Activated CD8-positive, alpha-beta T cell treated with anti-CD3 and anti-CD28 coated beads for 36 hours (primary cell): ENCODE measurements at regions not wholly inside any gene's neighbourhood (a gene's known extent, or its start where the extent isn't known, plus 50 kb on each side); places are given as distances from the start of the nearest gene placed in this dataset.

Source experiments
- ATAC-seq: fragments of 200-7000 bp; cut with Tn5 transposase; one replicate; pipeline ENCODE4 v1.10.0; 2021; ENCODE audit warnings: mild to moderate bottlenecking, moderate library complexity
- CTCF ChIA-PET: fragments of 350-600 bp; sonication (Branson Sonifier 250); formaldehyde crosslinking; loops from one replicate; lab custom pipeline; 2021; ENCODE audit warnings: antibody characterized with exemption; lab: Charles Lee
- POLR2A ChIA-PET: fragments of 350-600 bp; sonication (Branson Sonifier 250); formaldehyde crosslinking; loops from one replicate; lab custom pipeline; 2021; ENCODE audit warnings: antibody characterized with exemption; lab: Charles Lee
- DNase-seq: peaks from one replicate; pipeline ENCODE4 v3.0.0-alpha.2; 2020
- H3K27ac Mint-ChIP-seq: one replicate; pipeline ENCODE4 v1.8.0; 2021; ENCODE audit warnings: mild to moderate bottlenecking, mixed read lengths
- H3K27me3 Mint-ChIP-seq: one replicate; pipeline ENCODE4 v1.8.0; 2021; ENCODE audit warnings: mixed read lengths
- H3K36me3 Mint-ChIP-seq: one replicate; pipeline ENCODE4 v1.8.0; 2021; ENCODE audit warnings: low read depth, mixed read lengths
- H3K4me1 Mint-ChIP-seq: one replicate; pipeline ENCODE4 v1.8.0; 2021; ENCODE audit warnings: low read depth, mixed read lengths
- H3K4me3 Mint-ChIP-seq: one replicate; pipeline ENCODE4 v1.8.0; 2021; ENCODE audit warnings: mild to moderate bottlenecking, moderate library complexity, mixed read lengths
- H3K9me3 Mint-ChIP-seq: one replicate; pipeline ENCODE4 v1.8.0; 2021; ENCODE audit warnings: mixed read lengths
- intact Hi-C: fragments of 100-400 bp; cut with micrococcal nuclease; formaldehyde crosslinking; loops from one replicate; pipeline ENCODE4 v1.10.0; 2022
- TF ChIP-seq, protein P1 (sequence below): fragments of 200-600 bp; IDR thresholded peaks from one replicate; pipeline ENCODE4 v1.8.0; 2022; ENCODE audit warnings: antibody characterized with exemption, mild to moderate bottlenecking

GRCh38 chr9:107927276-107927675, 437.7 kb upstream of the KLF4 start:
- ChIA-PET POLR2A (no interaction called here), CTCF (no interaction called here)
- no peak overlapping the region for H3K27ac Mint-ChIP-seq
- H3K4me3 Mint-ChIP-seq, result no peak overlapping the region
- intact Hi-C loops, result no loop called here
- TF ChIP-seq, protein P1, sequence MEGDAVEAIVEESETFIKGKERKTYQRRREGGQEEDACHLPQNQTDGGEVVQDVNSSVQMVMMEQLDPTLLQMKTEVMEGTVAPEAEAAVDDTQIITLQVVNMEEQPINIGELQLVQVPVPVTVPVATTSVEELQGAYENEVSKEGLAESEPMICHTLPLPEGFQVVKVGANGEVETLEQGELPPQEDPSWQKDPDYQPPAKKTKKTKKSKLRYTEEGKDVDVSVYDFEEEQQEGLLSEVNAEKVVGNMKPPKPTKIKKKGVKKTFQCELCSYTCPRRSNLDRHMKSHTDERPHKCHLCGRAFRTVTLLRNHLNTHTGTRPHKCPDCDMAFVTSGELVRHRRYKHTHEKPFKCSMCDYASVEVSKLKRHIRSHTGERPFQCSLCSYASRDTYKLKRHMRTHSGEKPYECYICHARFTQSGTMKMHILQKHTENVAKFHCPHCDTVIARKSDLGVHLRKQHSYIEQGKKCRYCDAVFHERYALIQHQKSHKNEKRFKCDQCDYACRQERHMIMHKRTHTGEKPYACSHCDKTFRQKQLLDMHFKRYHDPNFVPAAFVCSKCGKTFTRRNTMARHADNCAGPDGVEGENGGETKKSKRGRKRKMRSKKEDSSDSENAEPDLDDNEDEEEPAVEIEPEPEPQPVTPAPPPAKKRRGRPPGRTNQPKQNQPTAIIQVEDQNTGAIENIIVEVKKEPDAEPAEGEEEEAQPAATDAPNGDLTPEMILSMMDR, result no peak
- H3K27me3 Mint-ChIP-seq, result no peaks in the 10 kb centered on the region
- H3K36me3 Mint-ChIP-seq, result no peaks in the 10 kb centered on the region
- DNase-seq (no peak), ATAC-seq (no peak)
- no peaks in the 10 kb centered on the region for H3K4me1 Mint-ChIP-seq
- peaks cover 1% of the 10 kb centered on the region for H3K9me3 Mint-ChIP-seq

- no peaks in the 10 kb centered on the region for H3K27me3 Mint-ChIP-seq
- TF ChIP-seq, protein P1, result no peak
- ChIA-PET CTCF (no interaction called here), POLR2A (no interaction called here)
- H3K36me3 Mint-ChIP-seq, result no peaks in the 10 kb centered on the region
- no peak overlapping the region for H3K27ac Mint-ChIP-seq
- DNase-seq, result no peak
- intact Hi-C loops, result no loop called here
- H3K4me3 Mint-ChIP-seq, result no peak overlapping the region
- H3K9me3 Mint-ChIP-seq, result peaks cover 1% of the 10 kb centered on the region
- no peaks in the 10 kb centered on the region for H3K4me1 Mint-ChIP-seq
- no peak for ATAC-seq
Measured at GRCh38 chr9:107925749-107926297, 436.3 kb upstream of the KLF4 start.

DNA sequence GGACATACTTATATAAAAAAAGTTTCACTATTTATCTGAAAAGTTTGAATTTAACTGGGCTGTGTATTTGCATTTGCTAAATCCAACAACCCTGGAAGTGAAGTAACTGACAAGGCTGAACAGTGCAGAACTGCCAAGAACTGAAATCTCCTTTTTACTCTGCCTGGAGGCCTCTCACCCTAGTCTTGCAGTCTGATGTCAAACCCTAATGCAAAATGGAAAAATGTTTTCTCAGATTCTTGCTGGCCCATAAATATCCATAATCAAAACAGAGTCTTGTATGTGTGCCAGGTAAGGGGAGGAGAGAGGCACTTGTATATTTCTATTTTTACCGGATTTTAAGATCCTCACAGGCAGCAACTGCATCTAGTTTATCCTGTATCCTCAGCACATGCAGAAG, 432.7 kb upstream of the KLF4 start:
- H3K27ac Mint-ChIP-seq, result no peak overlapping the region
- CTCF ChIA-PET, result no interaction called here
- no peaks in the 10 kb centered on the region for H3K4me1 Mint-ChIP-seq
- DNase-seq (no peak), ATAC-seq (no peak)
- TF ChIP-seq, protein P1, result no peak
- peaks cover 3% of the 10 kb centered on the region for H3K9me3 Mint-ChIP-seq
- no peak overlapping the region for H3K4me3 Mint-ChIP-seq
- POLR2A ChIA-PET, result no interaction called here
- intact Hi-C loops, result no loop called here
- H3K36me3 Mint-ChIP-seq, result no peaks in the 10 kb centered on the region
- no peaks in the 10 kb centered on the region for H3K27me3 Mint-ChIP-seq

DNA sequence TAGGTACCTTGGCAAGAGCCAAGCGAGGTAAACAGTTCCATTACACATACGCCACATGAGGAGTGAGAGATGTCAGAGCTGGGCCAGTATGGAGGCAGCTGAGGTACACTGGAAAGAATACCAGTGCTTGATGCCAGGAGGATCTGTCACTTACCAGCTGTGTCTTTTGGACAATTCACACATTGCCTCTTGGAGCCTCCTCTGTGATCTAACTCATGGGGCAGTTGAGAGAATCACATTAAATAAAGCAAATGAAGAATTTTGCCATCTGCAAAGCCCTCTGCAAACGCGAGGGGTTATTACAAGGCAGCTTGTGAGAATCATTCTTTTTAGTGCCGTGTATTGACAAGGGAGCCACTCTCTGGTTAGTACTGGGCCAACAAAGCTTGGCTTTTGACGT, 429.7 kb upstream of the KLF4 start:
- Mint-ChIP-seq H3K9me3 (peaks cover 8% of the 10 kb centered on the region), H3K4me1 (no peaks in the 10 kb centered on the region), H3K27me3 (no peaks in the 10 kb centered on the region), H3K4me3 (no peak overlapping the region), H3K36me3 (no peaks in the 10 kb centered on the region), H3K27ac (no peak overlapping the region)
- ChIA-PET POLR2A (interaction anchor here (1.0 kb wide), 1 partner anchor 34 kb away, joined by 3 read pairs; no protein-coding TSS in a partner anchor), CTCF (no interaction called here)
- TF ChIP-seq, protein P1, result no peak
- ATAC-seq (no peak), DNase-seq (no peak)
- intact Hi-C loops, result no loop called here

DNA sequence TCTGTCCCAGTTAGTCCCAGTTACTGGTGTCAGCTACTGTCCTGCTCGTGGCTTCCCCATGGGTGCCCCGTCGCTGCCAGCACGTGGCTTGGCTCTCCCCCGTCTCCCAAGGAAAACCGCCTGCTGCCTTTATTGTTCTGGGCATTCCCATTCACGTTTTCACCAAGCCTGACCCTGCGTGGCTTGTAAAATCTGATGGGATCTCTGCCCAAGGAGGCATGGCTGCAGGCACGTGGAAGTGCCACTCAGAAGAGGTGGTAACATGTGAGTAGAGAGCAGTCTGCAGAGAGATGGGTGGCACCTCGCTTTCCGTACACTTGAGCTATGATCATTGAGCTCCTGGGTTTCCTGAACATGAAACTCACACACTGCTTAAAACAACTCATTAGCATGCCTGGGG, 429.2 kb upstream of the KLF4 start:
- intact Hi-C loops, result no loop called here

More for the DNA sequence above, 429.2 kb upstream of the KLF4 start:
- Mint-ChIP-seq H3K36me3 (no peaks in the 10 kb centered on the region), H3K4me3 (no peak overlapping the region), H3K27ac (no peak overlapping the region), H3K4me1 (no peaks in the 10 kb centered on the region), H3K9me3 (peaks cover 8% of the 10 kb centered on the region), H3K27me3 (no peaks in the 10 kb centered on the region)
- ChIA-PET POLR2A (no interaction called here), CTCF (no interaction called here)
- DNase-seq, result no peak
- no peak for ATAC-seq
- TF ChIP-seq, protein P1, result no peak
